ENCODE measurements at regions not wholly inside any gene's neighbourhood (a gene's known extent, or its start where the extent isn't known, plus 50 kb on each side); places are given as distances from the start of the nearest gene placed in this dataset.

DNA sequence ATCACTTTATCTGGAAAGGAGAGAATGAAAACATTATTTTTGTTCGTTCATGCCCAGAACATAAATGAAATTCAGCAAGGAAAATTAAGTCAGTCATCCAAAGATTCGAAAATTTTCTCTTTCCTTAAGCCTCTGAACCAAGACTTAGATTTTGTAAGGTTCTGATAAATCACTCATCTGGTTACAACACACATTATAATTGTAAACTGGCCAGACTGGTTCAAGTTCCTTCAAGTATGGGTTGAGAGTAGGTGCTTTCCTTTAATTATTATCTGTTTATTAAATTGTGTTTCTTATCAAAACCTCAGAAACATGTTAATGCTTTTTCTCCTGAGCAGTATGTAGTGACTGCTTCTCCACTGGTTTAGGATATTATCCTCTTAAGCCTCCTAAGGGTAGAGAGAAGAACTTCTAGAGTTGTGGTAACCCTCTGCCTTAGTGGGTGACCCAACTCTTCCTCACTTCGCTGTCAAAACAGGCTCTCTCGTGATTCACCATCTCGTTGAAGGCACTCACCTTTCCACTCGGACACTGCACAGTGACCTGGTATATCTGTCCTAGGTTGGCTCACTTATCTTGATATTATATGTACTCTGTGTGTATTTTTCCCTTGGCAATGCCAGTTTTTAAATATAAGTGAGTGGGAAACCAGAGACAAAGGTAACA lies 325.9 kb downstream of the PAX3 start:
- TF ChIP-seq, protein P1, sequence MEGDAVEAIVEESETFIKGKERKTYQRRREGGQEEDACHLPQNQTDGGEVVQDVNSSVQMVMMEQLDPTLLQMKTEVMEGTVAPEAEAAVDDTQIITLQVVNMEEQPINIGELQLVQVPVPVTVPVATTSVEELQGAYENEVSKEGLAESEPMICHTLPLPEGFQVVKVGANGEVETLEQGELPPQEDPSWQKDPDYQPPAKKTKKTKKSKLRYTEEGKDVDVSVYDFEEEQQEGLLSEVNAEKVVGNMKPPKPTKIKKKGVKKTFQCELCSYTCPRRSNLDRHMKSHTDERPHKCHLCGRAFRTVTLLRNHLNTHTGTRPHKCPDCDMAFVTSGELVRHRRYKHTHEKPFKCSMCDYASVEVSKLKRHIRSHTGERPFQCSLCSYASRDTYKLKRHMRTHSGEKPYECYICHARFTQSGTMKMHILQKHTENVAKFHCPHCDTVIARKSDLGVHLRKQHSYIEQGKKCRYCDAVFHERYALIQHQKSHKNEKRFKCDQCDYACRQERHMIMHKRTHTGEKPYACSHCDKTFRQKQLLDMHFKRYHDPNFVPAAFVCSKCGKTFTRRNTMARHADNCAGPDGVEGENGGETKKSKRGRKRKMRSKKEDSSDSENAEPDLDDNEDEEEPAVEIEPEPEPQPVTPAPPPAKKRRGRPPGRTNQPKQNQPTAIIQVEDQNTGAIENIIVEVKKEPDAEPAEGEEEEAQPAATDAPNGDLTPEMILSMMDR (conservative IDR thresholded peaks at IDR 0.05 in 1 of 2, IDR thresholded peaks at IDR 0.05 in 1 of 2; ENCODE audit: extremely low read depth in 1 of 2, insufficient read depth in 1 of 2, low read depth in 1 of 2, low read length in 2 of 2): no peak
- TF ChIP-seq EZH2 (IDR thresholded peaks at IDR 0.05; ENCODE audit: borderline replicate concordance, low read length): no peak

Measured in mammary epithelial cell (primary cell).